HepG2 (cell line): ENCODE measurements at regions not wholly inside any gene's neighbourhood (a gene's known extent, or its start where the extent isn't known, plus 50 kb on each side); places are given as distances from the start of the nearest gene placed in this dataset.

ENCODE experiments used
- AHR ChIP-seq: IDR thresholded peaks from 2 replicates; pipeline ENCODE4 v1.6.1; 2018; ENCODE audit warnings: missing genetic modification reagents, missing compliant biosample characterization
- CTCF ChIP-seq: sonication (generic); formaldehyde crosslinking; IDR thresholded peaks from 2 replicates; pipeline ENCODE4 v1.5.0; 2020; ENCODE audit warnings: mild to moderate bottlenecking, missing genetic modification reagents, moderate library complexity
- ELF4 ChIP-seq: sonication (generic); formaldehyde crosslinking; IDR thresholded peaks from 2 replicates; pipeline ENCODE4 v1.5.0; 2020; ENCODE audit warnings: missing genetic modification reagents, mild to moderate bottlenecking, moderate library complexity, borderline replicate concordance
- HDAC2 ChIP-seq: sonication (generic); formaldehyde crosslinking; IDR thresholded peaks from 2 replicates; pipeline ENCODE4 v1.4.0; 2020; ENCODE audit warnings: missing genetic modification reagents
- IKZF1 ChIP-seq: fragments of 450-650 bp; IDR thresholded peaks from 2 replicates; pipeline ENCODE4 v1.7.1; 2016
- MYC ChIP-seq: sonication (generic); formaldehyde crosslinking; IDR thresholded peaks from 2 replicates; pipeline ENCODE4 v1.9.0; 2021; ENCODE audit warnings: missing genetic modification reagents, borderline replicate concordance
- MYNN ChIP-seq: sonication (generic); formaldehyde crosslinking; IDR thresholded peaks from 2 replicates; pipeline ENCODE4 v1.4.0; 2020; ENCODE audit warnings: mild to moderate bottlenecking, low read depth, missing genetic modification reagents
- POLR2A ChIP-seq, 2 experiments: IDR thresholded peaks; 2 replicates each; pipeline ENCODE4 v1.6.1; 2011; ENCODE audit warnings: low read depth in 2 of 2, low read length in 2 of 2, mild to moderate bottlenecking in 1 of 2, moderate library complexity in 1 of 2; ENCODE audit not compliant: insufficient read depth in 1 of 2
- THYN1 ChIP-seq: sonication (generic); formaldehyde crosslinking; IDR thresholded peaks from 2 replicates; pipeline ENCODE4 v1.8.1; 2023; ENCODE audit warnings: low read depth, mild to moderate bottlenecking, moderate library complexity, missing genetic modification reagents, borderline replicate concordance
- TF ChIP-seq, protein P1 (sequence below): sonication (generic); formaldehyde crosslinking; IDR thresholded peaks from 2 replicates; pipeline ENCODE4 v1.4.0; 2020; ENCODE audit warnings: missing genetic modification reagents, borderline replicate concordance
- TF ChIP-seq, protein P2 (sequence below): sonication (generic); formaldehyde crosslinking; IDR thresholded peaks from 2 replicates; pipeline ENCODE4 v1.4.0; 2020; ENCODE audit warnings: missing genetic modification reagents

DNA sequence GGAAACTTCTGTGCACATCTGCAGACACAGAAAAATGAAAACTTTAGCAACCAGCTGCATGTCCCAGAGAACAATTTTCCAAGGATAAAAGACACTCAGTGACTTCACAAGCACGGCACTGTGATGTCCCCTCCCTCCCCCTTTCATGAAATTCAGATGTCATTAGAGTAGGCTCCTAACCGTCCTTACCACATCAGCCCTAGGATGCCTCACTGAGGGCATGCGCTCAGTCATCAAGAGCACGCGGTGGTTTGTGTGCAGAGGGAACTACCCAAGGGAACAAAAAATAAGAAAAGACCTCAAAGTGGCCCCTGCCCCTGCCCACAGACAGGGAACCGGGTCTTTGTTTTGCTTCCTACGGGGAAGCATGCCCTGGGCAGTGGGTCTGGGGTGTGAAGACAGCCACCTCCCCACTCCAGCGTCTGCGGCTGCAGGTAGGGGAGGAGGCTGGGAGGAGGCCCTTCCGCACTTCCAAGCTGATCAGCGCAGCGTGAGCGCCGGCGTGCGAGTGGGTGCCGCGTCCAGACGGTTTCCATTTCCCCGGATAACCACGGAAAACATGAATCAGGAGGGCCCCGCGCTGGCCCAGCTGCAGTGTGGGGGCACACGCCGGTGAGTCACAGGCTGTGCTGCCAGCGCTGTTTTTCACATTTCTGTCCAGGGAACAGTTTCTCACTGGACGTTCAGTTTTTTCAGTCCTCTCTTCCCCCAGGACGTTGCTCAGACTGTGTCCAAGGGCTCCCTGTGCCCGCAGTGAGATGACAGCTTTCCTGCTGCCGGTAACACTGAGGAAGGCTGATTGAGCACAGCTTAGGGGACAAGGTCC is 70.6 kb downstream of the COPS8 start:
- TF ChIP-seq AHR (no peak), POLR2A (IDR thresholded peaks at IDR 0.05; ENCODE audit: insufficient read depth in 1 of 2, low read depth in 2 of 2, low read length in 2 of 2) (no peak), MYC (CRISPR knock-in tag) (no peak), CTCF (CRISPR knock-in tag) (no peak), ELF4 (no peak), HDAC2 (CRISPR knock-in tag) (no peak), THYN1 (CRISPR knock-in tag) (no peak), MYNN (CRISPR knock-in tag) (no peak), IKZF1 (no peak)
- TF ChIP-seq, protein P1, sequence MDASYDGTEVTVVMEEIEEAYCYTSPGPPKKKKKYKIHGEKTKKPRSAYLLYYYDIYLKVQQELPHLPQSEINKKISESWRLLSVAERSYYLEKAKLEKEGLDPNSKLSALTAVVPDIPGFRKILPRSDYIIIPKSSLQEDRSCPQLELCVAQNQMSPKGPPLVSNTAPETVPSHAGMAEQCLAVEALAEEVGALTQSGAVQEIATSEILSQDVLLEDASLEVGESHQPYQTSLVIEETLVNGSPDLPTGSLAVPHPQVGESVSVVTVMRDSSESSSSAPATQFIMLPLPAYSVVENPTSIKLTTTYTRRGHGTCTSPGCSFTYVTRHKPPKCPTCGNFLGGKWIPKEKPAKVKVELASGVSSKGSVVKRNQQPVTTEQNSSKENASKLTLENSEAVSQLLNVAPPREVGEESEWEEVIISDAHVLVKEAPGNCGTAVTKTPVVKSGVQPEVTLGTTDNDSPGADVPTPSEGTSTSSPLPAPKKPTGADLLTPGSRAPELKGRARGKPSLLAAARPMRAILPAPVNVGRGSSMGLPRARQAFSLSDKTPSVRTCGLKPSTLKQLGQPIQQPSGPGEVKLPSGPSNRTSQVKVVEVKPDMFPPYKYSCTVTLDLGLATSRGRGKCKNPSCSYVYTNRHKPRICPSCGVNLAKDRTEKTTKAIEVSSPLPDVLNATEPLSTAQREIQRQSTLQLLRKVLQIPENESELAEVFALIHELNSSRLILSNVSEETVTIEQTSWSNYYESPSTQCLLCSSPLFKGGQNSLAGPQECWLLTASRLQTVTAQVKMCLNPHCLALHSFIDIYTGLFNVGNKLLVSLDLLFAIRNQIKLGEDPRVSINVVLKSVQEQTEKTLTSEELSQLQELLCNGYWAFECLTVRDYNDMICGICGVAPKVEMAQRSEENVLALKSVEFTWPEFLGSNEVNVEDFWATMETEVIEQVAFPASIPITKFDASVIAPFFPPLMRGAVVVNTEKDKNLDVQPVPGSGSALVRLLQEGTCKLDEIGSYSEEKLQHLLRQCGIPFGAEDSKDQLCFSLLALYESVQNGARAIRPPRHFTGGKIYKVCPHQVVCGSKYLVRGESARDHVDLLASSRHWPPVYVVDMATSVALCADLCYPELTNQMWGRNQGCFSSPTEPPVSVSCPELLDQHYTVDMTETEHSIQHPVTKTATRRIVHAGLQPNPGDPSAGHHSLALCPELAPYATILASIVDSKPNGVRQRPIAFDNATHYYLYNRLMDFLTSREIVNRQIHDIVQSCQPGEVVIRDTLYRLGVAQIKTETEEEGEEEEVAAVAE (CRISPR knock-in tag) = no peak
- TF ChIP-seq, protein P2, sequence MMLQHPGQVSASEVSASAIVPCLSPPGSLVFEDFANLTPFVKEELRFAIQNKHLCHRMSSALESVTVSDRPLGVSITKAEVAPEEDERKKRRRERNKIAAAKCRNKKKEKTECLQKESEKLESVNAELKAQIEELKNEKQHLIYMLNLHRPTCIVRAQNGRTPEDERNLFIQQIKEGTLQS (CRISPR knock-in tag) = no peak
